Sigmoid colon (tissue), 6 donors: ENCODE measurements at regions not wholly inside any gene's neighbourhood (a gene's known extent, or its start where the extent isn't known, plus 50 kb on each side); places are given as distances from the start of the nearest gene placed in this dataset.

Source experiments
- DNase-seq: peaks from one replicate; pipeline ENCODE4 v3.0.0-alpha.2; 2019
- H3K27ac ChIP-seq, 4 donors: fragments of 200-600 bp; sonication (generic); one replicate each; pipeline ENCODE4 v1.5.1; 2016 to 2019; ENCODE audit warnings: mild to moderate bottlenecking in 1 of 4
- H3K27me3 ChIP-seq, 3 donors: fragments of 200-600 bp; sonication (generic); one replicate each; pipeline ENCODE4 v1.5.1; 2019; ENCODE audit warnings: mild to moderate bottlenecking in 1 of 3
- H3K36me3 ChIP-seq, 4 donors: fragments of 200-600 bp; sonication (generic); one replicate each; pipeline ENCODE4 v1.5.1; 2016 to 2019
- H3K4me1 ChIP-seq, 4 donors: fragments of 200-600 bp; sonication (generic); one replicate each; pipeline ENCODE4 v1.5.1; 2017 to 2019
- H3K4me3 ChIP-seq, 4 donors: fragments of 200-600 bp; sonication (generic); one replicate each; pipeline ENCODE4 v1.5.1; 2017 to 2019; ENCODE audit warnings: mild to moderate bottlenecking in 2 of 4, moderate library complexity in 1 of 4
- H3K9me3 ChIP-seq, 4 donors: fragments of 200-600 bp in 3 of 4; sonication (generic) in 3 of 4; one replicate each; pipeline versions ENCODE4 v1.5.1 to v1.6.1; 2013 to 2019
- CTCF ChIP-seq, 4 experiments: fragments of 450-650 bp in 3 of 4; fragments of 200-600 bp in 1 of 4; IDR thresholded peaks; one replicate each; pipeline ENCODE4 v1.5.1; 2016 to 2019; ENCODE audit warnings: antibody characterized with exemption in 4 of 4, mild to moderate bottlenecking in 3 of 4, moderate library complexity in 2 of 4
- EP300 ChIP-seq, 4 donors: sonication (generic); formaldehyde crosslinking; IDR thresholded peaks; one replicate each; pipeline ENCODE4 v1.6.1; 2017; ENCODE audit warnings: antibody characterized with exemption in 4 of 4
- POLR2A ChIP-seq, 2 donors: fragments of 450-650 bp; IDR thresholded peaks; one replicate each; pipeline ENCODE4 v1.6.1; 2016; ENCODE audit warnings: antibody characterized with exemption in 2 of 2, mild to moderate bottlenecking in 2 of 2, moderate library complexity in 2 of 2
- POLR2AphosphoS5 ChIP-seq, 4 donors: sonication (generic); formaldehyde crosslinking; IDR thresholded peaks; one replicate each; pipeline ENCODE4 v1.6.1; 2017; ENCODE audit warnings: antibody characterized with exemption in 4 of 4
- WGBS, 2 donors: extraction: QIAGEN DNeasy Blood & Tissue Kit; methylation state at CpG; one replicate each; pipeline ENCODE4 v1.1.7; 2013; 5-methylcytosine and 5-hydroxymethylcytosine counted together
- intact Hi-C: fragments of 100-400 bp; cut with DNase I; formaldehyde crosslinking; loops from one replicate; pipeline ENCODE4 v1.15.1; 2023
- donor health status: healthy with polysubstance abuse.
- donor health status: healthy.

GRCh38 chr6:159565181-159565710 is 127.8 kb downstream of the SOD2 start:
- no peak for DNase-seq
- Histone ChIP-seq H3K4me1 (no peaks in the 10 kb centered on the region), H3K27me3 (no peaks in the 10 kb centered on the region), H3K36me3 (no peaks in the 10 kb centered on the region), H3K9me3 (peaks cover 0 to 8% (median 4%) of the 10 kb centered on the region in 4 donors), H3K27ac (no peak overlapping the region), H3K4me3 (no peak overlapping the region)
- intact Hi-C loops, result no loop called here
- no peak for TF ChIP-seq EP300 (IDR thresholded peaks at IDR 0.05)
- TF ChIP-seq CTCF (IDR thresholded peaks at IDR 0.05), result no peak
- TF ChIP-seq POLR2AphosphoS5 (IDR thresholded peaks at IDR 0.05), result no peak
- no peak for TF ChIP-seq POLR2A (IDR thresholded peaks at IDR 0.05)
- WGBS, 2 donors, result 71 to 72% methylated on average over 7 of the region's 7 CpGs

DNA sequence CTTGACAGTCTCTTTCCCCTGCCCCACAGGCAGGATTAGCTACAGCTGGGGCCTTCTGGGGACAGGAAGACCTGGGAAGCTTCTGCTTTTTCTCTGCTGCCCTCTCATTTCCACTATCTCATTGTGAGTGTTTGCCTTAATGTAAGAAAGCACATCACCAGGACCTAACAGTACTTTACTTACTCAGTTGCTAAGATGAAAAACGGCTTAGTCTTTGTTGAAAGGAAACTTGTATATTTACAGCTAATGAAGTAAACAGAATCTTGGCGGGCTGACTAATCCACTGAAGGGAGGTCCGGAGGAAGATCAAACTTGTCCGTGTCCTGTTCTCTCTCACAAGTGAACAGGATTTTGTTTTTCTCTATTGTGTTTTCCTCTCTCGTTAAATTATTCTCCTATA is 128.6 kb downstream of the SOD2 start:
- no peaks in the 10 kb centered on the region for H3K4me1 ChIP-seq
- no peaks in the 10 kb centered on the region for H3K27me3 ChIP-seq
- WGBS, 2 donors, result 73 to 74% methylated on average over 5 of the region's 5 CpGs
- H3K27ac ChIP-seq, result no peak overlapping the region
- TF ChIP-seq POLR2A (IDR thresholded peaks at IDR 0.05), result no peak
- TF ChIP-seq CTCF (IDR thresholded peaks at IDR 0.05), result no peak
- no peak for TF ChIP-seq POLR2AphosphoS5 (IDR thresholded peaks at IDR 0.05)
- no peak for TF ChIP-seq EP300 (IDR thresholded peaks at IDR 0.05)
- no peak overlapping the region for H3K4me3 ChIP-seq
- H3K36me3 ChIP-seq, result no peaks in the 10 kb centered on the region
- intact Hi-C loops, result no loop called here
- H3K9me3 ChIP-seq, result peaks cover 0 to 6% (median 0%) of the 10 kb centered on the region in 4 donors
- DNase-seq, result no peak

- 65 to 70% methylated on average over 4 of the region's 4 CpGs for WGBS, 2 donors
- peak; percentile 78 for DNase-seq
- no peaks in the 10 kb centered on the region for H3K9me3 ChIP-seq
- H3K36me3 ChIP-seq, result no peaks in the 10 kb centered on the region
- TF ChIP-seq CTCF (IDR thresholded peaks at IDR 0.05) (no peak), POLR2AphosphoS5 (IDR thresholded peaks at IDR 0.05) (peak in 3 of 4 donors; percentile 49 to 73 (median 64)), EP300 (IDR thresholded peaks at IDR 0.05) (no peak)
- intact Hi-C loops, result no loop called here
- H3K27me3 ChIP-seq, result no peaks in the 10 kb centered on the region
- H3K27ac ChIP-seq, result peak overlapping the region in 1 of 4 donors; percentile 19
- H3K4me3 ChIP-seq, result no peak overlapping the region
- H3K4me1 ChIP-seq, result no peaks in the 10 kb centered on the region
Observed at GRCh38 chr6:159557031-159557430, 136.0 kb downstream of the SOD2 start.

- no peaks in the 10 kb centered on the region for H3K27me3 ChIP-seq
- H3K9me3 ChIP-seq, result no peaks in the 10 kb centered on the region
- peak overlapping the region in 1 of 4 donors; percentile 4 for H3K27ac ChIP-seq
- H3K36me3 ChIP-seq, result no peaks in the 10 kb centered on the region
- no peak for DNase-seq
- H3K4me1 ChIP-seq, result no peaks in the 10 kb centered on the region
- whole genome bisulfite sequencing, 2 donors, result 64 to 67% methylated on average over 5 of the region's 5 CpGs
- intact Hi-C loops, result no loop called here
- no peak for TF ChIP-seq CTCF (IDR thresholded peaks at IDR 0.05)
- TF ChIP-seq POLR2AphosphoS5 (IDR thresholded peaks at IDR 0.05), result no peak
- no peak for TF ChIP-seq EP300 (IDR thresholded peaks at IDR 0.05)
- no peak for TF ChIP-seq POLR2A (IDR thresholded peaks at IDR 0.05)
- no peak overlapping the region for H3K4me3 ChIP-seq
Observed at GRCh38 chr6:159555082-159555875, 137.8 kb downstream of the SOD2 start.
